HepG2 (cell line): ENCODE measurements at regions not wholly inside any gene's neighbourhood (a gene's known extent, or its start where the extent isn't known, plus 50 kb on each side); places are given as distances from the start of the nearest gene placed in this dataset.

ENCODE experiments used
- ATAC-seq: fragments of 200-7000 bp; cut with Tn5 transposase; 3 replicates; pipeline ENCODE4 v1.9.1; 2020; ENCODE audit warnings: mild to moderate bottlenecking, moderate library complexity
- BruUV-seq: library from RNA; stranded (reverse); fragments of 400-500 nt; replicated peaks from 2 replicates; lab custom pipeline; 2021; lab: Mats Ljungman, UMichigan
- CTCF ChIA-PET: fragments of 300-600 bp; formaldehyde crosslinking; extraction: SDS; loops from one replicate; lab custom pipeline; 2021; ENCODE audit warnings: low total read pairs, inconsistent platforms, low intra/inter-chr PET ratio; lab: Yijun Ruan, JAX
- POLR2A ChIA-PET: fragments of 350-600 bp; sonication (Branson Sonifier 250); formaldehyde crosslinking; loops from one replicate; lab custom pipeline; 2020; ENCODE audit warnings: antibody characterized with exemption, inconsistent platforms; lab: Yijun Ruan, JAX
- DNase-seq: peaks from one replicate; pipeline ENCODE4 v3.0.0-alpha.2; 2015; ENCODE audit warnings: low spot score
- FAIRE-seq: peaks from 3 replicates; lab custom pipeline; 2011; peaks lifted over from hg19 to GRCh38; lab: Jason Lieb, UNC
- H2AFZ ChIP-seq: one replicate; pipeline ENCODE4 v1.6.1; 2011; ENCODE audit warnings: low read length, inconsistent platforms
- H3K27ac ChIP-seq: fragments of 300-600 bp; 3 replicates; pipeline ENCODE4 v1.8.0; 2011; ENCODE audit warnings: mixed run types, mild to moderate bottlenecking, mixed read lengths, low read length, inconsistent platforms; ENCODE audit not compliant: insufficient read depth; ENCODE audit errors: extremely low read length
- H3K27me3 ChIP-seq, 2 experiments: fragments of 200-600 bp in 1 of 2; 2 replicates in 1 of 2; 3 replicates in 1 of 2; pipeline versions ENCODE4 v1.6.0 to v1.8.0; 2011; ENCODE audit warnings: low read length in 2 of 2, mild to moderate bottlenecking in 2 of 2, moderate library complexity in 2 of 2, inconsistent platforms in 1 of 2; ENCODE audit not compliant: insufficient read depth in 2 of 2, control insufficient read depth in 1 of 2
- H3K36me3 ChIP-seq, 2 experiments: fragments of 200-600 bp in 1 of 2; replicated peaks in 1 of 2; 2 replicates in 1 of 2; 3 replicates in 1 of 2; pipeline versions ENCODE4 v1.5.1 to v1.8.0; 2011; ENCODE audit warnings: low read length in 2 of 2, inconsistent platforms in 1 of 2; ENCODE audit not compliant: insufficient read depth in 2 of 2, control insufficient read depth in 1 of 2
- H3K4me1 ChIP-seq: 2 replicates; pipeline ENCODE4 v1.5.1; 2012; ENCODE audit warnings: low read length, inconsistent platforms; ENCODE audit not compliant: insufficient read depth
- H3K4me2 ChIP-seq: 2 replicates; pipeline ENCODE4 v1.6.0; 2011; ENCODE audit warnings: low read depth, low read length, inconsistent platforms
- H3K4me3 ChIP-seq, 3 experiments: fragments of 200-600 bp in 1 of 3; sonication (generic), shearing (Covaris generic) in 1 of 3; replicated peaks in 1 of 3; 2 replicates each; pipeline ENCODE4 v1.5.1; 2011 to 2016; ENCODE audit warnings: low read length in 3 of 3, inconsistent platforms in 2 of 3, low read depth in 2 of 3, mild to moderate bottlenecking in 2 of 3, control low read depth in 1 of 3, mixed read lengths in 1 of 3; ENCODE audit not compliant: insufficient read depth in 1 of 3
- H3K79me2 ChIP-seq: one replicate; pipeline ENCODE4 v1.6.1; 2011; ENCODE audit warnings: low read length, inconsistent platforms; ENCODE audit not compliant: insufficient read depth
- H3K9ac ChIP-seq: 2 replicates; pipeline ENCODE4 v1.6.0; 2011; ENCODE audit warnings: mild to moderate bottlenecking, low read depth, low read length, inconsistent platforms; ENCODE audit not compliant: insufficient read depth
- H3K9me3 ChIP-seq: 2 replicates; pipeline ENCODE4 v1.5.1; 2012; ENCODE audit warnings: mild to moderate bottlenecking, low read length
- H4K20me1 ChIP-seq: 2 replicates; pipeline ENCODE4 v1.6.0; 2011; ENCODE audit warnings: inconsistent platforms, mild to moderate bottlenecking, low read length, moderate library complexity; ENCODE audit not compliant: insufficient read depth
- FOXC1 ChIP-seq: sonication (generic); formaldehyde crosslinking; IDR thresholded peaks from 2 replicates; pipeline ENCODE4 v1.8.0; 2022; ENCODE audit warnings: mild to moderate bottlenecking, missing genetic modification reagents, borderline replicate concordance
- KDM1A ChIP-seq: IDR thresholded peaks from 2 replicates; pipeline ENCODE4 v1.6.1; 2016; ENCODE audit warnings: missing compliant biosample characterization
- MIER2 ChIP-seq: IDR thresholded peaks from 2 replicates; pipeline ENCODE4 v1.6.1; 2016; ENCODE audit warnings: missing biosample characterization, missing genetic modification reagents
- PAX8 ChIP-seq: sonication (generic); formaldehyde crosslinking; IDR thresholded peaks from 2 replicates; pipeline ENCODE4 v1.8.0; 2022; ENCODE audit warnings: mild to moderate bottlenecking, missing genetic modification reagents, borderline replicate concordance
- PCBP1 ChIP-seq: fragments of 200-400 bp; formaldehyde crosslinking; IDR thresholded peaks from 2 replicates; pipeline ENCODE4 v1.6.1; 2017; ENCODE audit warnings: mild to moderate bottlenecking, low read depth, low read length, borderline replicate concordance
- ZC3H13 ChIP-seq: sonication (generic); formaldehyde crosslinking; IDR thresholded peaks from 2 replicates; pipeline ENCODE4 v1.8.1; 2023; ENCODE audit warnings: mild to moderate bottlenecking, missing genetic modification reagents, moderate library complexity
- ZNF510 ChIP-seq: sonication (generic); formaldehyde crosslinking; IDR thresholded peaks from 2 replicates; pipeline ENCODE4 v1.4.0; 2020; ENCODE audit warnings: low read depth, mild to moderate bottlenecking, missing genetic modification reagents
- ZNF605 ChIP-seq: sonication (generic); formaldehyde crosslinking; IDR thresholded peaks from 2 replicates; pipeline ENCODE4 v1.8.0; 2022; ENCODE audit warnings: mild to moderate bottlenecking, missing genetic modification reagents
- ZNF768 ChIP-seq: sonication (generic); formaldehyde crosslinking; IDR thresholded peaks from 2 replicates; pipeline ENCODE4 v1.4.0; 2020; ENCODE audit warnings: missing genetic modification reagents
- WGBS: methylation state at CpG from one replicate; pipeline ENCODE4 v1.1.6; 2017; ENCODE audit warnings: low lambda C conversion rate; 5-methylcytosine and 5-hydroxymethylcytosine counted together
- in situ Hi-C: cut with HindIII; loops from 2 replicates; pipeline ENCODE4 v1.10.0; 2017; ENCODE audit warnings: low pct_unique_long_range_greater_than_20kb; ENCODE audit not compliant: extremely low pct_ligation_motif_present
- intact Hi-C: fragments of 100-400 bp; cut with micrococcal nuclease; formaldehyde crosslinking; loops from one replicate; pipeline ENCODE4 v1.10.0; 2022; ENCODE audit not compliant: unreplicated experiment
- TF ChIP-seq, protein P1 (sequence below), 2 experiments: sonication (generic) in 1 of 2; formaldehyde crosslinking in 1 of 2; IDR thresholded peaks; 2 replicates each; pipeline versions ENCODE4 v1.4.0 to v1.6.1; 2018 to 2020; ENCODE audit warnings: missing genetic modification reagents in 2 of 2, borderline replicate concordance in 1 of 2, low read depth in 1 of 2, mild to moderate bottlenecking in 1 of 2, missing biosample characterization in 1 of 2
- TF ChIP-seq, protein P2 (sequence below): sonication (generic); formaldehyde crosslinking; IDR thresholded peaks from 2 replicates; pipeline ENCODE4 v1.8.1; 2023; ENCODE audit warnings: mild to moderate bottlenecking, inconsistent platforms, moderate library complexity, missing genetic modification reagents, borderline replicate concordance
- TF ChIP-seq, protein P3 (sequence below): sonication (generic); formaldehyde crosslinking; IDR thresholded peaks from 2 replicates; pipeline ENCODE4 v1.9.0; 2021; ENCODE audit warnings: missing genetic modification reagents, borderline replicate concordance
- TF ChIP-seq, protein P4 (sequence below): sonication (generic); formaldehyde crosslinking; IDR thresholded peaks from 2 replicates; pipeline ENCODE4 v1.4.0; 2020; ENCODE audit warnings: missing genetic modification reagents
- TF ChIP-seq, protein P5 (sequence below): sonication (generic); formaldehyde crosslinking; IDR thresholded peaks from 2 replicates; pipeline ENCODE4 v1.5.0; 2020; ENCODE audit warnings: missing genetic modification reagents

DNA sequence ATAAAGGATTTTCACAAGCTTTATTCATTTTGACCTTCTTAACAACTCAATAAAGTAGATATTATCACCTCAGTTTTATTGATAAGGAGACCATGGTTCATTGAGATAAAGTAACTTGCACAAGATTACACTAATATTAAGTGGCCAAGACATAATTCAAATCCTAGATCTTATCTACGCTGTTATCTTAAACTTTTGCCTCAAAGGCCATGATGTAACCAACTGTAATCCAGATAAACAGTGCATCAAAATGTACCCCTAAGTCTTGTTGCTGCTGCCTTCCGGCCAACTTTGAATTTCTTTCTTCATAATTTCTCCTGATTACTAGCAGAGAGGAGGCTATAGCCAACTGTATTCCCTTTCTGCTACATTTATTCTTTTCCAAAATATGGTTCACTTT is 1094.8 kb upstream of the PIK3C3 start:
- 28% methylated on average over 2 of the region's 2 CpGs for WGBS
- no peak for DNase-seq
- H3K9me3 ChIP-seq, result no peaks in the 10 kb centered on the region
- no peak overlapping the region for H2AFZ ChIP-seq
- no peaks in the 10 kb centered on the region for H4K20me1 ChIP-seq
- intact Hi-C loops (no loop called here), in situ Hi-C loops (no loop called here)
- no peak overlapping the region for H3K4me2 ChIP-seq
- H3K4me3 ChIP-seq, result no peak overlapping the region
- no TSS peak for BruUV-seq
- no peak for ATAC-seq
- H3K79me2 ChIP-seq, result no peaks in the 10 kb centered on the region
- no peaks in the 10 kb centered on the region for H3K27me3 ChIP-seq
- FAIRE-seq, result no peak
- POLR2A ChIA-PET, result no interaction called here
- no peaks in the 10 kb centered on the region for H3K36me3 ChIP-seq
- no peak overlapping the region for H3K27ac ChIP-seq
- CTCF ChIA-PET, result no interaction called here
- no peaks in the 10 kb centered on the region for H3K4me1 ChIP-seq
- TF ChIP-seq, protein P1, sequence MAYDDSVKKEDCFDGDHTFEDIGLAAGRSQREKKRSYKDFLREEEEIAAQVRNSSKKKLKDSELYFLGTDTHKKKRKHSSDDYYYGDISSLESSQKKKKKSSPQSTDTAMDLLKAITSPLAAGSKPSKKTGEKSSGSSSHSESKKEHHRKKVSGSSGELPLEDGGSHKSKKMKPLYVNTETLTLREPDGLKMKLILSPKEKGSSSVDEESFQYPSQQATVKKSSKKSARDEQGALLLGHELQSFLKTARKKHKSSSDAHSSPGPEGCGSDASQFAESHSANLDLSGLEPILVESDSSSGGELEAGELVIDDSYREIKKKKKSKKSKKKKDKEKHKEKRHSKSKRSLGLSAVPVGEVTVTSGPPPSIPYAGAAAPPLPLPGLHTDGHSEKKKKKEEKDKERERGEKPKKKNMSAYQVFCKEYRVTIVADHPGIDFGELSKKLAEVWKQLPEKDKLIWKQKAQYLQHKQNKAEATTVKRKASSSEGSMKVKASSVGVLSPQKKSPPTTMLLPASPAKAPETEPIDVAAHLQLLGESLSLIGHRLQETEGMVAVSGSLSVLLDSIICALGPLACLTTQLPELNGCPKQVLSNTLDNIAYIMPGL (CRISPR knock-in tag; IDR thresholded peaks at IDR 0.05; ENCODE audit: borderline replicate concordance in 1 of 2, low read depth in 1 of 2), result no peak
- TF ChIP-seq, protein P2, sequence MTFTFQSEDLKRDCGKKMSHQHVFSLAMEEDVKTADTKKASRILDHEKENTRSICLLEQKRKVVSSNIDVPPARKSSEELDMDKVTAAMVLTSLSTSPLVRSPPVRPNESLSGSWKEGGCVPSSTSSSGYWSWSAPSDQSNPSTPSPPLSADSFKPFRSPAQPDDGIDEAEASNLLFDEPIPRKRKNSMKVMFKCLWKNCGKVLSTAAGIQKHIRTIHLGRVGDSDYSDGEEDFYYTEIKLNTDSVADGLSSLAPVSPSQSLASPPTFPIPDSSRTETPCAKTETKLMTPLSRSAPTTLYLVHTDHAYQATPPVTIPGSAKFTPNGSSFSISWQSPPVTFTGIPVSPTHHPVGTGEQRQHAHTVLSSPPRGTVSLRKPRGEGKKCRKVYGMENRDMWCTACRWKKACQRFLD (CRISPR knock-in tag), result no peak
- no peak for TF ChIP-seq ZNF768
- TF ChIP-seq, protein P3, sequence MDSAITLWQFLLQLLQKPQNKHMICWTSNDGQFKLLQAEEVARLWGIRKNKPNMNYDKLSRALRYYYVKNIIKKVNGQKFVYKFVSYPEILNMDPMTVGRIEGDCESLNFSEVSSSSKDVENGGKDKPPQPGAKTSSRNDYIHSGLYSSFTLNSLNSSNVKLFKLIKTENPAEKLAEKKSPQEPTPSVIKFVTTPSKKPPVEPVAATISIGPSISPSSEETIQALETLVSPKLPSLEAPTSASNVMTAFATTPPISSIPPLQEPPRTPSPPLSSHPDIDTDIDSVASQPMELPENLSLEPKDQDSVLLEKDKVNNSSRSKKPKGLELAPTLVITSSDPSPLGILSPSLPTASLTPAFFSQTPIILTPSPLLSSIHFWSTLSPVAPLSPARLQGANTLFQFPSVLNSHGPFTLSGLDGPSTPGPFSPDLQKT (CRISPR knock-in tag), result no peak
- TF ChIP-seq, protein P4, sequence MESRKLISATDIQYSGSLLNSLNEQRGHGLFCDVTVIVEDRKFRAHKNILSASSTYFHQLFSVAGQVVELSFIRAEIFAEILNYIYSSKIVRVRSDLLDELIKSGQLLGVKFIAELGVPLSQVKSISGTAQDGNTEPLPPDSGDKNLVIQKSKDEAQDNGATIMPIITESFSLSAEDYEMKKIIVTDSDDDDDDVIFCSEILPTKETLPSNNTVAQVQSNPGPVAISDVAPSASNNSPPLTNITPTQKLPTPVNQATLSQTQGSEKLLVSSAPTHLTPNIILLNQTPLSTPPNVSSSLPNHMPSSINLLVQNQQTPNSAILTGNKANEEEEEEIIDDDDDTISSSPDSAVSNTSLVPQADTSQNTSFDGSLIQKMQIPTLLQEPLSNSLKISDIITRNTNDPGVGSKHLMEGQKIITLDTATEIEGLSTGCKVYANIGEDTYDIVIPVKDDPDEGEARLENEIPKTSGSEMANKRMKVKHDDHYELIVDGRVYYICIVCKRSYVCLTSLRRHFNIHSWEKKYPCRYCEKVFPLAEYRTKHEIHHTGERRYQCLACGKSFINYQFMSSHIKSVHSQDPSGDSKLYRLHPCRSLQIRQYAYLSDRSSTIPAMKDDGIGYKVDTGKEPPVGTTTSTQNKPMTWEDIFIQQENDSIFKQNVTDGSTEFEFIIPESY, result no peak
- TF ChIP-seq FOXC1, result no peak
- no peak for TF ChIP-seq PCBP1
- no peak for TF ChIP-seq ZNF605
- TF ChIP-seq, protein P5, sequence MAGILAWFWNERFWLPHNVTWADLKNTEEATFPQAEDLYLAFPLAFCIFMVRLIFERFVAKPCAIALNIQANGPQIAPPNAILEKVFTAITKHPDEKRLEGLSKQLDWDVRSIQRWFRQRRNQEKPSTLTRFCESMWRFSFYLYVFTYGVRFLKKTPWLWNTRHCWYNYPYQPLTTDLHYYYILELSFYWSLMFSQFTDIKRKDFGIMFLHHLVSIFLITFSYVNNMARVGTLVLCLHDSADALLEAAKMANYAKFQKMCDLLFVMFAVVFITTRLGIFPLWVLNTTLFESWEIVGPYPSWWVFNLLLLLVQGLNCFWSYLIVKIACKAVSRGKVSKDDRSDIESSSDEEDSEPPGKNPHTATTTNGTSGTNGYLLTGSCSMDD (CRISPR knock-in tag), result no peak
- TF ChIP-seq MIER2 (CRISPR knock-in tag), result no peak
- no peak for TF ChIP-seq KDM1A (CRISPR knock-in tag)
- TF ChIP-seq PAX8 (CRISPR knock-in tag), result no peak
- no peak for TF ChIP-seq ZNF510
- no peak for TF ChIP-seq ZC3H13 (CRISPR knock-in tag)
- H3K9ac ChIP-seq, result no peak overlapping the region
